Suprapubic skin (tissue), 3 donors: ENCODE measurements at regions not wholly inside any gene's neighbourhood (a gene's known extent, or its start where the extent isn't known, plus 50 kb on each side); places are given as distances from the start of the nearest gene placed in this dataset.

Experiments
- CTCF ChIP-seq, 2 donors: fragments of 200-600 bp in 1 of 2; fragments of 450-650 bp in 1 of 2; sonication (generic) in 1 of 2; IDR thresholded peaks; one replicate each; pipeline ENCODE4 v1.5.1; 2016 to 2019; ENCODE audit warnings: antibody characterized with exemption in 2 of 2, mild to moderate bottlenecking in 1 of 2, moderate library complexity in 1 of 2
- POLR2AphosphoS5 ChIP-seq, 3 donors: sonication (generic); formaldehyde crosslinking; IDR thresholded peaks; one replicate each; pipeline ENCODE4 v1.6.1; 2017; ENCODE audit warnings: antibody characterized with exemption in 3 of 3

DNA sequence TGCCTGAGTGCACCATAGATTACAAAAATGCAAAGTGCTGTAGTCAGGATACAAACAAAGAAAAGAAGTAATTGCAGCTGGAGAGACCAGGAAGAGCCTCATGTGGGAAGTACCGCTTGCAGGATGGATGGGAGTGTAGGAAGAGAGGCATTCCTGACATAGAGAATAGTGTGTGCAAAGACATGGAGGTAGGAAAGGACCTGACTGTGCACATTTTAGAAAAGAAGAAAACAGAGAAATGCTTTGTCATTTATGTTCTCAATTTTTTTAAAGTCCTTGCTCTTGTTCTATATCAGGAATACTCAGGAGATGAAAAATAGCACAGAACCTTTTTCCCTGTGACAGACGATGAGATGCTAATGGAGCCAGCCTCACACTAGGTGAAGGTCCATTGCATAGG, 358.7 kb upstream of the TMPO start:
- TF ChIP-seq POLR2AphosphoS5 (IDR thresholded peaks at IDR 0.05), result no peak
- TF ChIP-seq CTCF (IDR thresholded peaks at IDR 0.05), result no peak
